Neutrophil (primary cell): ENCODE measurements at regions not wholly inside any gene's neighbourhood (a gene's known extent, or its start where the extent isn't known, plus 50 kb on each side); places are given as distances from the start of the nearest gene placed in this dataset.

ENCODE experiments used
- H3K27ac ChIP-seq: fragments of 200-600 bp; sonication (generic); 2 replicates; pipeline ENCODE4 v1.5.1; 2016; ENCODE audit warnings: mild to moderate bottlenecking, moderate library complexity
- H3K27me3 ChIP-seq: fragments of 200-600 bp; sonication (generic); 2 replicates; pipeline ENCODE4 v1.6.0; 2016; ENCODE audit warnings: mild to moderate bottlenecking
- H3K36me3 ChIP-seq: fragments of 200-600 bp; sonication (generic); 2 replicates; pipeline ENCODE4 v1.5.1; 2017
- H3K4me1 ChIP-seq, 2 experiments: fragments of 200-600 bp in 1 of 2; sonication (generic) in 1 of 2; 1 replicate in 1 of 2; 2 replicates in 1 of 2; pipeline versions ENCODE4 v1.5.1 to v1.6.1; 2013 to 2016; ENCODE audit warnings: low read depth in 1 of 2, low read length in 1 of 2, mild to moderate bottlenecking in 1 of 2, moderate library complexity in 1 of 2; ENCODE audit not compliant: control insufficient read depth in 1 of 2, insufficient read depth in 1 of 2
- H3K4me3 ChIP-seq, 2 experiments: fragments of 200-600 bp in 1 of 2; sonication (generic) in 1 of 2; 1 replicate in 1 of 2; 2 replicates in 1 of 2; pipeline ENCODE4 v1.5.1; 2013 to 2016; ENCODE audit warnings: low read depth in 1 of 2, low read length in 1 of 2, mild to moderate bottlenecking in 1 of 2, moderate library complexity in 1 of 2
- H3K9me3 ChIP-seq: fragments of 200-600 bp; sonication (generic); 2 replicates; pipeline ENCODE4 v1.5.1; 2016
- TF ChIP-seq, protein P1 (sequence below): fragments of 200-600 bp; sonication (generic); IDR thresholded peaks from 2 replicates; pipeline ENCODE4 v1.5.1; 2016; ENCODE audit warnings: antibody characterized with exemption

DNA sequence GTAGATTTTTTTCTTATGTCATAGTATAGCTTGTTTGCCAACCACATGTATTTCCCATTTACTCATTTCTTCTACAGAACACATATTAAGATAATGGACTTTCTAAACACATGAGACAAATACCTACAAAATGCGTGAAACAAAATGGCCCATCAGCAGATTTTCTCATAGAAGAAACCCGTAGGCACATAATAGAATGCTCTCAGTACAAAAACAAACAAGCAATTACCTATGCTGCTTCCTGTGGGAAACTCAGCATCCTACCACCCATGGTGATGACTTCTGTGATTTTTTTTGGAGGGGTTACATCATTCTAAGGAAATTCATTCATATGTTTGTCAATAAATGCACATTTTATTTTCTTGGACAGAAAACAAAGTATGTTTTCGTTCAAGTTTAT, 343.6 kb downstream of the SPRY1 start:
- H3K27ac ChIP-seq: no peak overlapping the region
- no peaks in the 10 kb centered on the region for H3K27me3 ChIP-seq
- TF ChIP-seq, protein P1, sequence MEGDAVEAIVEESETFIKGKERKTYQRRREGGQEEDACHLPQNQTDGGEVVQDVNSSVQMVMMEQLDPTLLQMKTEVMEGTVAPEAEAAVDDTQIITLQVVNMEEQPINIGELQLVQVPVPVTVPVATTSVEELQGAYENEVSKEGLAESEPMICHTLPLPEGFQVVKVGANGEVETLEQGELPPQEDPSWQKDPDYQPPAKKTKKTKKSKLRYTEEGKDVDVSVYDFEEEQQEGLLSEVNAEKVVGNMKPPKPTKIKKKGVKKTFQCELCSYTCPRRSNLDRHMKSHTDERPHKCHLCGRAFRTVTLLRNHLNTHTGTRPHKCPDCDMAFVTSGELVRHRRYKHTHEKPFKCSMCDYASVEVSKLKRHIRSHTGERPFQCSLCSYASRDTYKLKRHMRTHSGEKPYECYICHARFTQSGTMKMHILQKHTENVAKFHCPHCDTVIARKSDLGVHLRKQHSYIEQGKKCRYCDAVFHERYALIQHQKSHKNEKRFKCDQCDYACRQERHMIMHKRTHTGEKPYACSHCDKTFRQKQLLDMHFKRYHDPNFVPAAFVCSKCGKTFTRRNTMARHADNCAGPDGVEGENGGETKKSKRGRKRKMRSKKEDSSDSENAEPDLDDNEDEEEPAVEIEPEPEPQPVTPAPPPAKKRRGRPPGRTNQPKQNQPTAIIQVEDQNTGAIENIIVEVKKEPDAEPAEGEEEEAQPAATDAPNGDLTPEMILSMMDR: no peak
- H3K4me3 ChIP-seq: no peak overlapping the region
- peaks cover 19 to 30% of the 10 kb centered on the region in 2 experiments for H3K4me1 ChIP-seq
- H3K9me3 ChIP-seq: no peaks in the 10 kb centered on the region
- H3K36me3 ChIP-seq: no peaks in the 10 kb centered on the region

DNA sequence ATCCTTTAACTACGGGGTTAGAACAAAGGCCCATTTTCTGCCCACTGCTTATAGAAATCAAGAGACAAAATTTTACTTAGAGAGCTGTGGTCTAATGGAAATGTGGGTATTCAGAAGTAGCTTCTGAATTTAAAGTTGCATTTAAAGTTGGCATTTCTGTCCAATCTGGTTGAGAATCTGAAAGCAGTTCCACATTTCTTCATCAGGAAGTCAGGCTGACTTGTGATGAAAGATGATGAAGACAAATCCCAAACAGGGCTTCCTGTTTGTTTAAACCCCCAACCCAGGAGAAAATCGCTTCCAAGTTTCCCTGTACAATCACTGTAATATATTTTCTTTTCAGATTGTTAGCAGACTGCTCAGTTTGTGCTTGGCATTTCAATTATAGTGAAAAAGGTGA, 345.3 kb downstream of the SPRY1 start:
- Histone ChIP-seq H3K27ac (no peak overlapping the region), H3K27me3 (no peaks in the 10 kb centered on the region), H3K4me1 (peaks cover 20 to 32% of the 10 kb centered on the region in 2 experiments), H3K9me3 (no peaks in the 10 kb centered on the region), H3K4me3 (no peak overlapping the region), H3K36me3 (no peaks in the 10 kb centered on the region)
- TF ChIP-seq, protein P1: no peak

DNA sequence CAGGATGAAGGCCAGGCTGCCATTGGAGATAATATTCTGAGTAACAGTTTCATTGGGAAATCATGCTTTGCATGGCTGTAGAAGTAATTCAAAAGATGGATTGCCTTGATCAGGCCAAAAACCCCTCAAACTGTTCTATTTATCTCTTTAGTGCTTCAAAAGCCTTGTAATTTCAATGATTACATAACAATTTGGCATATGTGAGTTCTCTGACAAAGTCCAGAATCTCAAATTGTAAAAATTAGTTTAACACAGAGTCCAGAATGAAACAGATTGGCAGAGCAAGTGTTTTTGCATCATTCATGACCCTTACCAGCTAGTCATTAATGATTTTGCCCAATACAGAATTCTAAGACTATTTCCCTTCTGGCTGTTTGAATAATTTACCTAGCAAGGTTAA, 347.3 kb downstream of the SPRY1 start:
- Histone ChIP-seq H3K27ac (no peak overlapping the region), H3K4me1 (peaks cover 32 to 35% of the 10 kb centered on the region in 2 experiments), H3K9me3 (no peaks in the 10 kb centered on the region), H3K27me3 (no peaks in the 10 kb centered on the region), H3K36me3 (no peaks in the 10 kb centered on the region), H3K4me3 (no peak overlapping the region)
- TF ChIP-seq, protein P1: no peak

DNA sequence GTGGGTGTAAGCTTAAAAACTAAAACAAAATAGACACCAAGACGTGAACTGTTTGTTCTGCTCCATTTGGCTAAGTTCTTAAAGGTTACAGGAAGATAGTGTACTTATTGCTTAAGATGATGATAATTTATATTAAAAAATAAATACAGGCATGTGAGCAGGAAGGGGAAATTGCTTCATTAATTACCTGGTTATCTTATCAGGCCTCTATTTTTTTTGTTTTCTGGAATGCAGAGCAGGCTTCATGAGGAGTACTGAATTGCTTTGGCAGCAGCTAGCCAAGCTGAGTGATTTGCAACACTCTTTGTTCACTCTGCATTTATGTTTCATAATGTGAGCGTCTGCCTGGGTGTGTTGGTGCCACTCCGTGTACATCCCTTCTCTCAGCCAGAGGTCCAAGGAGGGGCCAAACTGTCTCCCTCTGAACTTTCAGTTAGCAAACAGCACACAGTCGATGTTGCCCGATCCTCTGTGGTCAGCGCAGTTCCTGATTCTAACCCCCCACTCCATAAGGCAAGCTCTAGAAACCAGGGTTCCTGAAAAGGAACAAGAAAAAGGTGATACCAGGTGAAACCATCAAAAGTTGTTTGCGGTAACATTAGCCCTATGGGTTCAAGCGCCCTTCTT, 348.2 kb downstream of the SPRY1 start:
- H3K36me3 ChIP-seq: no peaks in the 10 kb centered on the region
- H3K27ac ChIP-seq: no peak overlapping the region
- H3K4me3 ChIP-seq: no peak overlapping the region
- TF ChIP-seq, protein P1: no peak
- peaks cover 41 to 44% of the 10 kb centered on the region in 2 experiments for H3K4me1 ChIP-seq
- H3K27me3 ChIP-seq: no peaks in the 10 kb centered on the region
- H3K9me3 ChIP-seq: no peaks in the 10 kb centered on the region

DNA sequence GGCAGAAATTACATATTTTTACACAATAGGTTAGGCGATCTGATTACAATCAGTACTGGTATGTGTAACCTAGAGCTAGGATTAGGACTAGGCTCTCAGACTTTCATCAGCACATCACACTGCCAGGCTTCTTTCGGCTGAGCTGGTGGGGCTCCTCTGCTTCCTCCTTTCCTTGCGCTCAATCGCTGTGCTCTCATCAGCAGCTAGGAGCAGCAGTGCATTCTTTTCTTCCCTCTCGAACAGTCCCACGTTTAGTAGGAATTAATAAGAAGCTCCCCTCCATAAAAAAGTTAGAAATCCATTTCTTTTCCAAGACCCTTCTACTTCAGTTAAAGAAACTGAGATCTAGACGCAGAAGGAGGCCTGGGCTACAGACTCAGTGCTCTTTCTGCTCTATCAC, 350.4 kb downstream of the SPRY1 start:
- Histone ChIP-seq H3K27me3 (no peaks in the 10 kb centered on the region), H3K9me3 (no peaks in the 10 kb centered on the region), H3K36me3 (no peaks in the 10 kb centered on the region), H3K27ac (no peak overlapping the region), H3K4me3 (no peak overlapping the region), H3K4me1 (peaks cover 42 to 45% of the 10 kb centered on the region in 2 experiments)
- TF ChIP-seq, protein P1: no peak
